ENCODE measurements at regions not wholly inside any gene's neighbourhood (a gene's known extent, or its start where the extent isn't known, plus 50 kb on each side); places are given as distances from the start of the nearest gene placed in this dataset.

- WGBS (ENCODE audit: low lambda C conversion rate), result 0% methylated on average over 2 of the region's 2 CpGs
- no TSS peak for BruUV-seq (replicated peaks)
- Histone ChIP-seq H3K4me2 (ENCODE audit: low read depth, low read length) (no peak overlapping the region), H3K4me3 (replicated peaks in 1 of 3; ENCODE audit: insufficient read depth in 1 of 3, low read depth in 2 of 3, low read length in 3 of 3) (no peak overlapping the region), H4K20me1 (ENCODE audit: insufficient read depth, low read length) (no peaks in the 10 kb centered on the region), H3K4me1 (ENCODE audit: insufficient read depth, low read length) (no peaks in the 10 kb centered on the region), H3K79me2 (ENCODE audit: insufficient read depth, low read length) (no peaks in the 10 kb centered on the region), H3K27ac (ENCODE audit: extremely low read length, insufficient read depth, low read length) (no peak overlapping the region), H3K9me3 (ENCODE audit: low read length) (no peaks in the 10 kb centered on the region), H3K36me3 (replicated peaks in 1 of 2; ENCODE audit: control insufficient read depth in 1 of 2, insufficient read depth in 2 of 2, low read length in 2 of 2) (no peaks in the 10 kb centered on the region), H3K9ac (ENCODE audit: insufficient read depth, low read depth, low read length) (no peak overlapping the region), H3K27me3 (ENCODE audit: control insufficient read depth in 1 of 2, insufficient read depth in 2 of 2, low read length in 2 of 2) (no peaks in the 10 kb centered on the region), H2AFZ (ENCODE audit: low read length) (no peak overlapping the region)
- FAIRE-seq, result no peak
- in situ Hi-C loops (cut with HindIII; ENCODE audit: extremely low pct_ligation_motif_present, low pct_unique_long_range_greater_than_20kb), result no loop called here
- ChIA-PET POLR2A (no interaction called here), CTCF (ENCODE audit: low intra/inter-chr PET ratio, low total read pairs) (no interaction called here)
- intact Hi-C loops (cut with micrococcal nuclease; ENCODE audit: unreplicated experiment), result no loop called here
- DNase-seq (ENCODE audit: low spot score), result no peak
- ATAC-seq, result no peak
- TF ChIP-seq NFIB (CRISPR knock-in tag; IDR thresholded peaks at IDR 0.05; ENCODE audit: borderline replicate concordance) (no peak), CHD4 (IDR thresholded peaks at IDR 0.05; ENCODE audit: borderline replicate concordance, low read length) (no peak), ZNF17 (CRISPR knock-in tag; IDR thresholded peaks at IDR 0.05) (no peak), DMTF1 (CRISPR knock-in tag; IDR thresholded peaks at IDR 0.05) (no peak), ZNF737 (CRISPR knock-in tag; IDR thresholded peaks at IDR 0.05; ENCODE audit: borderline replicate concordance) (no peak), ZNF232 (CRISPR knock-in tag; IDR thresholded peaks at IDR 0.05; ENCODE audit: borderline replicate concordance) (no peak), NFRKB (IDR thresholded peaks at IDR 0.05) (no peak), ZNF383 (CRISPR knock-in tag; IDR thresholded peaks at IDR 0.05; ENCODE audit: borderline replicate concordance) (no peak), ZNF570 (CRISPR knock-in tag; IDR thresholded peaks at IDR 0.05; ENCODE audit: borderline replicate concordance) (no peak), CREBL2 (CRISPR knock-in tag; IDR thresholded peaks at IDR 0.05; ENCODE audit: borderline replicate concordance) (no peak), SYNCRIP (IDR thresholded peaks at IDR 0.05; ENCODE audit: insufficient read depth, low read depth, low read length) (no peak), ZNF34 (CRISPR knock-in tag; IDR thresholded peaks at IDR 0.05; ENCODE audit: borderline replicate concordance) (no peak), YEATS2 (CRISPR knock-in tag; IDR thresholded peaks at IDR 0.05; ENCODE audit: borderline replicate concordance) (no peak), KDM4B (CRISPR knock-in tag; IDR thresholded peaks at IDR 0.05) (no peak), GATAD2A (CRISPR knock-in tag; IDR thresholded peaks at IDR 0.05) (no peak), ZNF292 (CRISPR knock-in tag; IDR thresholded peaks at IDR 0.05; ENCODE audit: borderline replicate concordance, low read depth) (no peak), KMT2B (CRISPR knock-in tag; IDR thresholded peaks at IDR 0.05) (no peak), NFYC (CRISPR knock-in tag; IDR thresholded peaks at IDR 0.05) (no peak), TAF1 (CRISPR knock-in tag; IDR thresholded peaks at IDR 0.05) (no peak)
These were observed 312.7 kb downstream of the ETAA1 start for GRCh38 chr2:67709835-67710234.
